ENCODE measurements at regions not wholly inside any gene's neighbourhood (a gene's known extent, or its start where the extent isn't known, plus 50 kb on each side); places are given as distances from the start of the nearest gene placed in this dataset.
A peak's percentile ranks its signal among the peaks of the same experiment; 100 is the strongest.

- intact Hi-C loops (cut with micrococcal nuclease; ENCODE audit: unreplicated experiment): no loop called here
- no peak for DNase-seq (ENCODE audit: low spot score)
- Histone ChIP-seq H3K36me3 (ENCODE audit: insufficient read depth, low read length, poor library complexity, severe bottlenecking) (peaks cover 4% of the 10 kb centered on the region), H3K27ac (ENCODE audit: low read depth, low read length, poor library complexity, severe bottlenecking) (no peak overlapping the region), H3K27me3 (replicated peaks; ENCODE audit: insufficient read depth, low read depth, low read length, poor library complexity) (no peaks in the 10 kb centered on the region), H3K4me3 (ENCODE audit: low read depth, low read length, poor library complexity, severe bottlenecking) (no peak overlapping the region), H3K9me3 (ENCODE audit: low read depth, low read length, poor library complexity, severe bottlenecking) (no peaks in the 10 kb centered on the region), H3K4me1 (ENCODE audit: insufficient read depth, low read length, poor library complexity, severe bottlenecking) (no peaks in the 10 kb centered on the region)
- TF ChIP-seq, protein P1, sequence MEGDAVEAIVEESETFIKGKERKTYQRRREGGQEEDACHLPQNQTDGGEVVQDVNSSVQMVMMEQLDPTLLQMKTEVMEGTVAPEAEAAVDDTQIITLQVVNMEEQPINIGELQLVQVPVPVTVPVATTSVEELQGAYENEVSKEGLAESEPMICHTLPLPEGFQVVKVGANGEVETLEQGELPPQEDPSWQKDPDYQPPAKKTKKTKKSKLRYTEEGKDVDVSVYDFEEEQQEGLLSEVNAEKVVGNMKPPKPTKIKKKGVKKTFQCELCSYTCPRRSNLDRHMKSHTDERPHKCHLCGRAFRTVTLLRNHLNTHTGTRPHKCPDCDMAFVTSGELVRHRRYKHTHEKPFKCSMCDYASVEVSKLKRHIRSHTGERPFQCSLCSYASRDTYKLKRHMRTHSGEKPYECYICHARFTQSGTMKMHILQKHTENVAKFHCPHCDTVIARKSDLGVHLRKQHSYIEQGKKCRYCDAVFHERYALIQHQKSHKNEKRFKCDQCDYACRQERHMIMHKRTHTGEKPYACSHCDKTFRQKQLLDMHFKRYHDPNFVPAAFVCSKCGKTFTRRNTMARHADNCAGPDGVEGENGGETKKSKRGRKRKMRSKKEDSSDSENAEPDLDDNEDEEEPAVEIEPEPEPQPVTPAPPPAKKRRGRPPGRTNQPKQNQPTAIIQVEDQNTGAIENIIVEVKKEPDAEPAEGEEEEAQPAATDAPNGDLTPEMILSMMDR (conservative IDR thresholded peaks at IDR 0.05; ENCODE audit: low read depth, low read length): no peak
- no peak for TF ChIP-seq EZH2 (IDR thresholded peaks at IDR 0.05; ENCODE audit: borderline replicate concordance, low read depth, low read length, poor library complexity, severe bottlenecking)
- CTCF ChIA-PET: no interaction called here
- POLR2A ChIA-PET (ENCODE audit: low non-redundant PET): no interaction called here
- no TSS peak for BruUV-seq (replicated peaks)
Observed at GRCh38 chrX:131816551-131817136, 206.5 kb upstream of the STK26 start.

DNA sequence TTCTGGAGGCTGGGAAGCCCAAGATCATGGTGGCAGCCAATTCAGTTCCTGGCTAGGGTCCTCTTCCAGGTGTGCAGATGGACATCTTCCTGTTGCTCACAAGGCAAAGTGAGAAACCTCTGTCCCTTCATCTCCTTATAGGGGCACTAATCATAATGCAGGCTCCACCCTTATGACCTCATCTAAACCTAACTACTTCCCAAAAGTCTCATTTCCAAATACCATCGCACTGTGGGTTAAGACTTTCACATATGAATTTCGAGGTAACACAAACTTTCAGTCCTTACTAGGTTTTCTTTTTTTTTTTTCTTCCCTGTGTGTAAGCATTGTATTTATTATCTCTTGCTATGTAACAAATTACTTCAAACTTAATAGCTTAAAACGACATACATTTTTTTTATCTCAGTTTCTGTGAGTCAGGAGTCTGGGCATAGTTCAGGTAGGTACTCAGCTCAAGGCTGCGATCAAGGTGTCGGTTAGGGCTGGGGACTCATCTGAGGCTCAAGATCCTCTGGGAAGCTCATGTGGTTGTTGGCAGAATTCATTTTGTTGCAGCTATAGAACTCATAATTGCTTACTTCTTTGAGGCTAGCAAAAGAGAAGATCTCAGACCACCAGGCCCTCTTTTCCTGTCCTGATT, 204.7 kb upstream of the STK26 start:
- intact Hi-C loops (cut with micrococcal nuclease; ENCODE audit: unreplicated experiment): no loop called here
- Histone ChIP-seq H3K27me3 (replicated peaks; ENCODE audit: insufficient read depth, low read depth, low read length, poor library complexity) (no peaks in the 10 kb centered on the region), H3K4me1 (ENCODE audit: insufficient read depth, low read length, poor library complexity, severe bottlenecking) (no peaks in the 10 kb centered on the region), H3K9me3 (ENCODE audit: low read depth, low read length, poor library complexity, severe bottlenecking) (no peaks in the 10 kb centered on the region), H3K4me3 (ENCODE audit: low read depth, low read length, poor library complexity, severe bottlenecking) (no peak overlapping the region), H3K27ac (ENCODE audit: low read depth, low read length, poor library complexity, severe bottlenecking) (no peak overlapping the region), H3K36me3 (ENCODE audit: insufficient read depth, low read length, poor library complexity, severe bottlenecking) (peaks cover 4% of the 10 kb centered on the region)
- POLR2A ChIA-PET (ENCODE audit: low non-redundant PET): no interaction called here
- CTCF ChIA-PET: no interaction called here
- DNase-seq (ENCODE audit: low spot score): no peak
- no peak for TF ChIP-seq EZH2 (IDR thresholded peaks at IDR 0.05; ENCODE audit: borderline replicate concordance, low read depth, low read length, poor library complexity, severe bottlenecking)
- TF ChIP-seq, protein P1 (conservative IDR thresholded peaks at IDR 0.05; ENCODE audit: low read depth, low read length): no peak
- BruUV-seq (replicated peaks): no TSS peak

GRCh38 chrX:131821945-131822622, 201.0 kb upstream of the STK26 start:
- POLR2A ChIA-PET (ENCODE audit: low non-redundant PET): no interaction called here
- no TSS peak for BruUV-seq (replicated peaks)
- DNase-seq (ENCODE audit: low spot score): peak; percentile 80
- CTCF ChIA-PET: no interaction called here
- no peak for TF ChIP-seq EZH2 (IDR thresholded peaks at IDR 0.05; ENCODE audit: borderline replicate concordance, low read depth, low read length, poor library complexity, severe bottlenecking)
- TF ChIP-seq, protein P1 (conservative IDR thresholded peaks at IDR 0.05; ENCODE audit: low read depth, low read length): peak; percentile 47
- Histone ChIP-seq H3K4me1 (ENCODE audit: insufficient read depth, low read length, poor library complexity, severe bottlenecking) (no peaks in the 10 kb centered on the region), H3K9me3 (ENCODE audit: low read depth, low read length, poor library complexity, severe bottlenecking) (no peaks in the 10 kb centered on the region), H3K27ac (ENCODE audit: low read depth, low read length, poor library complexity, severe bottlenecking) (peak overlapping the region; percentile 60), H3K4me3 (ENCODE audit: low read depth, low read length, poor library complexity, severe bottlenecking) (peak overlapping the region; percentile 48), H3K27me3 (replicated peaks; ENCODE audit: insufficient read depth, low read depth, low read length, poor library complexity) (peaks cover 5% of the 10 kb centered on the region), H3K36me3 (ENCODE audit: insufficient read depth, low read length, poor library complexity, severe bottlenecking) (peaks cover 9% of the 10 kb centered on the region)
- intact Hi-C loops (cut with micrococcal nuclease; ENCODE audit: unreplicated experiment): no loop called here
